GM18507 (cell line): ENCODE measurements at regions not wholly inside any gene's neighbourhood (a gene's known extent, or its start where the extent isn't known, plus 50 kb on each side); places are given as distances from the start of the nearest gene placed in this dataset.

Experiments
- DNase-seq: peaks from one replicate; pipeline ENCODE4 v3.0.0; 2011; ENCODE audit warnings: low read depth; ENCODE audit not compliant: insufficient read length; ENCODE audit errors: extremely low spot score
- FAIRE-seq: peaks from 2 replicates; lab custom pipeline; 2011; peaks lifted over from hg19 to GRCh38; lab: Jason Lieb, UNC

GRCh38 chr2:217314021-217314460 is 454.2 kb upstream of the TNP1 start:
- FAIRE-seq (no peak), DNase-seq (no peak)

GRCh38 chr2:217313386-217313785 is 453.5 kb upstream of the TNP1 start:
- no peak for DNase-seq
- FAIRE-seq = no peak

- no peak for DNase-seq
- no peak for FAIRE-seq
These were observed 449.2 kb upstream of the TNP1 start for GRCh38 chr2:217309056-217309455.

- no peak for DNase-seq
- FAIRE-seq = no peak
These were observed 447.2 kb upstream of the TNP1 start for GRCh38 chr2:217307023-217307422.

GRCh38 chr2:217305882-217306281 is 446.0 kb upstream of the TNP1 start:
- no peak for FAIRE-seq
- DNase-seq = no peak

- DNase-seq (no peak), FAIRE-seq (no peak)
These were observed 444.7 kb upstream of the TNP1 start for GRCh38 chr2:217304582-217304981.

GRCh38 chr2:217302856-217303255 is 443.0 kb upstream of the TNP1 start:
- FAIRE-seq = no peak
- no peak for DNase-seq

- DNase-seq (no peak), FAIRE-seq (no peak)
These were observed 441.5 kb upstream of the TNP1 start for GRCh38 chr2:217301142-217301925.

- DNase-seq (no peak), FAIRE-seq (no peak)
These were observed 439.7 kb upstream of the TNP1 start for GRCh38 chr2:217299590-217299989.

- FAIRE-seq = no peak
These were observed 437.2 kb upstream of the TNP1 start for GRCh38 chr2:217297096-217297495.

GRCh38 chr2:217294818-217295217 is 435.0 kb upstream of the TNP1 start:
- FAIRE-seq = no peak
- no peak for DNase-seq

More at GRCh38 chr2:217297096-217297495, 437.2 kb upstream of the TNP1 start:
- DNase-seq = no peak

- FAIRE-seq (no peak), DNase-seq (no peak)
These were observed 434.3 kb upstream of the TNP1 start for GRCh38 chr2:217294211-217294610.

- no peak for FAIRE-seq
- no peak for DNase-seq
These were observed 433.7 kb upstream of the TNP1 start for GRCh38 chr2:217293607-217294006.

GRCh38 chr2:217293046-217293445 is 433.2 kb upstream of the TNP1 start:
- DNase-seq = no peak
- no peak for FAIRE-seq

- no peak for FAIRE-seq
- DNase-seq = no peak
These were observed 431.4 kb upstream of the TNP1 start for GRCh38 chr2:217291259-217291658.

- DNase-seq = no peak
- no peak for FAIRE-seq
These were observed 430.6 kb upstream of the TNP1 start for GRCh38 chr2:217290467-217290866.

GRCh38 chr2:217289907-217290280 is 430.0 kb upstream of the TNP1 start:
- FAIRE-seq (no peak), DNase-seq (no peak)

GRCh38 chr2:217289177-217289906 is 429.5 kb upstream of the TNP1 start:
- FAIRE-seq (no peak), DNase-seq (no peak)

- DNase-seq (no peak), FAIRE-seq (no peak)
These were observed 428.7 kb upstream of the TNP1 start for GRCh38 chr2:217288472-217289063.

GRCh38 chr2:217286833-217287232 is 427.0 kb upstream of the TNP1 start:
- no peak for FAIRE-seq
- DNase-seq = no peak

- DNase-seq = no peak
- no peak for FAIRE-seq
These were observed 426.1 kb upstream of the TNP1 start for GRCh38 chr2:217285926-217286325.
